HG03342 (cell line): ENCODE measurements at regions not wholly inside any gene's neighbourhood (a gene's known extent, or its start where the extent isn't known, plus 50 kb on each side); places are given as distances from the start of the nearest gene placed in this dataset.
"Not testable (repeated sequence)": the region's sequence is repeated elsewhere in the genome, so short reads cannot be mapped to it uniquely, and the experiment has no call there.

Experiments
- ATAC-seq: cut with Tn5 transposase; IDR thresholded peaks from one replicate; pipeline ENCODE4 v1.9.1; 2021; ENCODE audit warnings: mild to moderate bottlenecking, moderate library complexity; ENCODE audit not compliant: unreplicated experiment

DNA sequence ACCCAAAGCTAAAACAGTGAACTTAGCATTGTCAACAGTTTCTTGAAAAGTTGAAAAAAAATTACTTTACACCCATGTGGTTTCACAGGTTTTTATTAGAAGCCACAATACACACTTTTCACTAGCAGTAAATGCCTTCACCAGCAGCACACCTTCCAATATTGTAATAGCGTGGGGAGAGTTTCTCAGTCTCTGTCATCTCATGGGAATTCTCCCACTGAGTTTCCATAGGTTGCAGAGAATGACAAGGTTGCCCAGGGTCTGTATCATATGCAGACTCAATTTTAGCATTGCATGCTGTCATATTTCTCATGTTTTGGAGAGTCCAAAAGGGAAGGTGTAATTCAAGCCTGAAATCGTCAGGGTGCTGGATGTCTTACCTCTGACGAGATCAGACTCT lies 486.1 kb upstream of the TENM3 start:
- no peak for ATAC-seq

GRCh38 chr4:181757910-181758660 lies 485.1 kb upstream of the TENM3 start:
- ATAC-seq, result no peak

- no peak for ATAC-seq
These were observed 482.6 kb upstream of the TENM3 start for GRCh38 chr4:181760560-181760959.

DNA sequence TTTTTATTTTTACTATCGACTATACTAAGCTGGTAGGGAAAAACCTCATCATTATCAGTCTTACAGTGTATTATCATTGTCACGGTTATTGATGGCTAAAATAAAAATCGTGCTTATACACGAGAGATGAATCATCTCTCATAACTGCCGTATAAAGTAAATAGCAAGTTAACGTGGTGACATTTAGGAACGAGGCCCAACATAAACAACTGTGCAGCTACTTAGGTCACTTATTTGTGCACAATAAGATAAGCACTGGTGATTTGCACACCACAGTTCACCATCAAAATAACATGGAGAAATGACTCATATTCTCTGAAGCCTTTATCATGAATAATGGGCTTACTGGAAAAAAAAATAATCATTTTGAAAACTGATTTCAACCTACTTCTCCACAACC lies 482.0 kb upstream of the TENM3 start:
- ATAC-seq, result no peak

GRCh38 chr4:181766061-181766548 lies 477.1 kb upstream of the TENM3 start:
- ATAC-seq, result no peak

- no peak for ATAC-seq
These were observed 472.2 kb upstream of the TENM3 start for GRCh38 chr4:181770971-181771370.

DNA sequence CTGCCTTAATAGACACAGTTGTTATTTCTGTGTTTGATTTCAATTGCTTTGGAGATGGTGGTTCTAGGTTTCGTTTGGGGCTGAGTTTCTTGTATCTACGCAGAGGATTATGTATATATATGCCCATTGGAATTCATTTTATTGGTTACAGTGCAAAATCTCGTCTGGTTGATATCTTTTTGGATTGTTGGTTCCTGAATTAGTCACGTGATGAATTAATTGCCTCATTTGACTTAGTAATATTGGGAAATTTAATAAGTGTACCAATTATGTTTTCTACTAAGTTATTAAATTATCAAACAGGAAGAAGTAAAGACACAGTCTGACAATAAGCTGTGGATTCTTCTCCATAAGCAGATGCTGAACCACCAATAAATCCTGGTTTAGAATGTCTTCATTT lies 467.9 kb upstream of the TENM3 start:
- ATAC-seq, result no peak

- no peak for ATAC-seq
These were observed 466.7 kb upstream of the TENM3 start for GRCh38 chr4:181776264-181777054.

GRCh38 chr4:181777518-181777917 lies 465.7 kb upstream of the TENM3 start:
- no peak for ATAC-seq

GRCh38 chr4:181784881-181785280 lies 458.3 kb upstream of the TENM3 start:
- ATAC-seq, result no peak

GRCh38 chr4:181792641-181793040 lies 450.6 kb upstream of the TENM3 start:
- no peak for ATAC-seq

DNA sequence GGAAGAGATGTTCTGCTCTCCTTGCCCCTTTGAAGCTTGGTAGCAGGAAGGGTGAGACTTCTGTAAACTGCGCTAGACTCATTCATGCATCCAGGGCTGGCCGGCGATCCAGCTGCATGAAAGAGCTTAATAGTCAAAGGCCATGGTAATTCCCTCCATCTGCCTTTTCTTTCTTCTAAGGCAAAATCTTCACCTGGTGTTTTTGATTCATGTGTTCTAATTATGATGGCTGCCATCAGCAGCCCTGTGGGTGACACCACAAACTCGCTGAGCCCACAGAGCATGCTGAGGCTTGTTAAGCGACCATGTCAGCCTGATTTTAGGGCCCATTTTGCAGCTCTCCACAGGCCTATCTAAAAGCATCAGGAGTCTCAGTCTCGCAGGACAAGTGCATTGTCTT lies 450.1 kb upstream of the TENM3 start:
- ATAC-seq, result no peak

- no peak for ATAC-seq
These were observed 446.7 kb upstream of the TENM3 start for GRCh38 chr4:181796502-181796901.

- no peak for ATAC-seq
These were observed 444.7 kb upstream of the TENM3 start for GRCh38 chr4:181798536-181798935.

DNA sequence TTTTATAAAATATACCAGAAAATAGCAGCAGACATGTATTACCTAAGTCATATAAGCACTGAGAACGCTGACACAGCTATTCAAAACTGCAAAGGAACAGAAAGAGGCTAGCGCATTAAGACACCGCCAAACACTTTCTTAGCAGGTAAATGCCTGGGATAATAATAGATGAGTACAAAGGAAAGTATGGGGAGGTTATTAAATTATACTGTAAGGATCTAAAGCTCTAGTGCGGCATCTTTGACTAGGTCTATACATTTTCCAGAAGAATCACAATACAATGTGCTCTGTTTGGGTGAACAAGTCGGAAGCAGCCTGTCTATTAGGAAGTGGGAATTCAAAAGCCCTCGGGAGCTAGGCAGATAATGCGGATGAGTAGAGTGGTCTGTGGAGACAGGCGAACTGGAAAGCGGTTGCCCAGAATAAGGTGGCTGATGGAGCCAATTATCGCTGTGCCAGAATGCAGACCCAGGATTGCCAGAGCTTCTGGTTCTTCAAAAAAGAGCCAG lies 443.6 kb upstream of the TENM3 start:
- no peak for ATAC-seq

GRCh38 chr4:181802207-181802606 lies 441.0 kb upstream of the TENM3 start:
- no peak for ATAC-seq

DNA sequence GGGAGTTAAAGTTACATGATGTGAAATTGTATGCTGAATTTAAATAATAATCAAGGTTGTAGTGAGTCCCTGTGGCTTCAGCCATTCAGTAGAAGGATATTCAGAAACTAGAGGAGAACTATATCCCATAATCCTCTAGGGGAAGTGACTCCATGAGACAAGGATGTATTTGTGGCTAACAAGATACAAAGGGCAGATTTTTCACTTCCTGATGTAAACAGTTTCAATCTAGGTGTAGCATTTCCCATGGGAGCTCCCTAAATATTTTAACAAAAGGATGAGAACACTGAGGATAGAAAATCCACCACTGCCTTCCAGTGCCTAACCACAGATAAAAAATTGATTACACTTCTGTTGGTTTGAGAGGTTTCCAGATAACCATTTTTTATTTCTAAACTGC lies 435.4 kb upstream of the TENM3 start:
- no peak for ATAC-seq

DNA sequence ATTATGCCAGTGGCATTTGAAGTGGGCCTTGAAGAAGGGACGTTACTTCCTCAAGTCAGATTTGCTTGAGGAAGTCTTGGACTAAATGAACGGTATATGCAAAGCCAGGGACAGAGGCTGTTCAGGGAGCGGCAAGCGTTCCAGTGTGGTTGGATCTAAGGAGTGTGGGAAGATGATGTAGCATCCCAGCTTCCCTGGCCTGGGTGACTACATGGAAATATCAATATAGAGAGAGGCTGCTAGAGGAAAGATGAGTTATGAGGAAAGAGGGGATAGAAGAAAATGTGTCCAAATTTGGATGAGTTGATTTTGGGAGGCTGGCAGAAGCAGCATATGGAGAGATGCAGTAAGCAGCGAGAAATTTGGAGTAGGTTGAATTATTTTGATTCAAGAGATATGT lies 432.5 kb upstream of the TENM3 start:
- ATAC-seq, result no peak

DNA sequence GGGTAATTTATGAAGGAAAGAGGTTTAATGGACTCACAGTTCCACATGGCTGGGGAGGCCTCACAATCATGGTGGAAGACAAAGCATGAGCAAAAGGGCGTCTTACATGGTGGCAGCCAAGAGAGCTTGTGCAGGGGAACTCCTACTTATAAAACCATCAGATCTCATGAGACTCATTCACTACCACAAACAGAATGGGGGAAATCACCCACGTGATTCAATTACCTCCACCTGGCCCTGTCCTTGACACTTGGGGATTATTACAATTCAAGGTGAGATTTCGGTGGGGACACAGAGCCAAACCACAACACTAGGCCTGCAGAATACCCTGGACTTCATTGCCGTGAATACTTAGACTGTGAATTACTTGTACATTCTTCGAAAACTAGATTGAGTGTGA lies 431.7 kb upstream of the TENM3 start:
- not testable (repeated sequence) for ATAC-seq

- no peak for ATAC-seq
These were observed 423.3 kb upstream of the TENM3 start for GRCh38 chr4:181819946-181820345.

DNA sequence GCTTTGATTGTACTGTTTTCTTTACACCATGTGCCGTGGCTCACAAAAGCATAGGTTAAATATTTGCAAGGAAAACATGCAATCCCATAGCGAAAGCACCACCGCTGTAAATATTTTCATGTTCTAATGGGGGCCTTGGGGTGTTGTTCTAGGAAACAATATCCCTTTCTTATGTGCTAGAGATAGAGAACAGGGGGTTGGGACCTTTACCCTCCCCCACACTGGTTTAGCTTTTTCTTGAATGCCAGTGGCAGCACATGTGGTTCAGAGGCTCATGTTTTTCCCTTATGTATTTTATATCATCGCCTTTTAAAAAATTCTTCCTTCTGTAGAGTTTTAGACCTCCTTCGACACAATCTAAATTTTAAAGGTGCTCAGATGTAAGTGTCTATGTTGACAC lies 422.6 kb upstream of the TENM3 start:
- ATAC-seq, result no peak
